HFFc6 (cell line): ENCODE measurements at regions not wholly inside any gene's neighbourhood (a gene's known extent, or its start where the extent isn't known, plus 50 kb on each side); places are given as distances from the start of the nearest gene placed in this dataset.

Source experiments
- DNase-seq: peaks from one replicate; pipeline ENCODE4 v3.0.0-alpha.2; 2018
- H3K27ac Mint-ChIP-seq: 2 replicates; pipeline ENCODE4 v1.8.0; 2020; ENCODE audit warnings: mild to moderate bottlenecking, mixed read lengths
- H3K27me3 Mint-ChIP-seq: 2 replicates; pipeline ENCODE4 v1.8.0; 2021; ENCODE audit warnings: mild to moderate bottlenecking, moderate library complexity, mixed read lengths; ENCODE audit not compliant: insufficient read depth
- H3K36me3 Mint-ChIP-seq: 2 replicates; pipeline ENCODE4 v1.8.0; 2021; ENCODE audit warnings: low read depth, mixed read lengths
- H3K4me1 Mint-ChIP-seq: 2 replicates; pipeline ENCODE4 v1.8.0; 2020; ENCODE audit warnings: low read depth, mixed read lengths
- H3K4me3 Mint-ChIP-seq: 2 replicates; pipeline ENCODE4 v1.8.0; 2020; ENCODE audit warnings: mild to moderate bottlenecking, moderate library complexity, mixed read lengths
- H3K9me3 Mint-ChIP-seq: 2 replicates; pipeline ENCODE4 v1.8.0; 2020; ENCODE audit warnings: mild to moderate bottlenecking, mixed read lengths
- CTCF ChIP-seq: fragments of 200-600 bp; sonication (generic); IDR thresholded peaks from 2 replicates; pipeline ENCODE4 v1.5.0; 2021; ENCODE audit warnings: antibody characterized with exemption, mild to moderate bottlenecking

- Mint-ChIP-seq H3K9me3 (no peaks in the 10 kb centered on the region; the same call in 1 of the 2 replicates), H3K36me3 (no peaks in the 10 kb centered on the region), H3K4me3 (no peak overlapping the region), H3K4me1 (no peaks in the 10 kb centered on the region), H3K27me3 (no peaks in the 10 kb centered on the region), H3K27ac (no peak overlapping the region)
- DNase-seq, result no peak
- TF ChIP-seq CTCF, result no peak
These were observed 382.1 kb upstream of the CDH18 start for GRCh38 chr5:20370061-20370460.

- no peak overlapping the region for H3K27ac Mint-ChIP-seq
- no peak overlapping the region for H3K4me3 Mint-ChIP-seq
- H3K36me3 Mint-ChIP-seq, result no peaks in the 10 kb centered on the region
- H3K4me1 Mint-ChIP-seq, result no peaks in the 10 kb centered on the region
- no peak for DNase-seq
- no peaks in the 10 kb centered on the region; the same call in 1 of the 2 replicates for H3K9me3 Mint-ChIP-seq
- no peaks in the 10 kb centered on the region for H3K27me3 Mint-ChIP-seq
- TF ChIP-seq CTCF, result no peak
These were observed 381.5 kb upstream of the CDH18 start for GRCh38 chr5:20369518-20369885.

- no peaks in the 10 kb centered on the region for H3K36me3 Mint-ChIP-seq
- H3K27me3 Mint-ChIP-seq, result no peaks in the 10 kb centered on the region
- TF ChIP-seq CTCF, result no peak
- no peaks in the 10 kb centered on the region for H3K4me1 Mint-ChIP-seq
- no peaks in the 10 kb centered on the region; the same call in 1 of the 2 replicates for H3K9me3 Mint-ChIP-seq
- no peak for DNase-seq
- no peak overlapping the region for H3K4me3 Mint-ChIP-seq
- H3K27ac Mint-ChIP-seq, result no peak overlapping the region
These were observed 380.8 kb upstream of the CDH18 start for GRCh38 chr5:20368571-20369517.

- H3K4me3 Mint-ChIP-seq, result no peak overlapping the region
- DNase-seq, result no peak
- no peaks in the 10 kb centered on the region for H3K36me3 Mint-ChIP-seq
- no peak overlapping the region for H3K27ac Mint-ChIP-seq
- H3K4me1 Mint-ChIP-seq, result no peaks in the 10 kb centered on the region
- H3K9me3 Mint-ChIP-seq, result no peaks in the 10 kb centered on the region; the same call in 1 of the 2 replicates
- no peak for TF ChIP-seq CTCF
- no peaks in the 10 kb centered on the region for H3K27me3 Mint-ChIP-seq
These were observed 379.2 kb upstream of the CDH18 start for GRCh38 chr5:20367178-20367577.

- H3K9me3 Mint-ChIP-seq, result no peaks in the 10 kb centered on the region
- H3K4me1 Mint-ChIP-seq, result no peaks in the 10 kb centered on the region
- no peak overlapping the region for H3K4me3 Mint-ChIP-seq
These were observed 372.3 kb upstream of the CDH18 start for GRCh38 chr5:20360263-20360662.

More at GRCh38 chr5:20360263-20360662, 372.3 kb upstream of the CDH18 start:
- DNase-seq, result no peak
- Mint-ChIP-seq H3K27me3 (no peaks in the 10 kb centered on the region), H3K36me3 (no peaks in the 10 kb centered on the region), H3K27ac (no peak overlapping the region)
- no peak for TF ChIP-seq CTCF
